ENCODE measurements at regions not wholly inside any gene's neighbourhood (a gene's known extent, or its start where the extent isn't known, plus 50 kb on each side); places are given as distances from the start of the nearest gene placed in this dataset.

- Histone ChIP-seq H4K8ac (replicated peaks; ENCODE audit: insufficient read length, low read depth, low read length) (no peak overlapping the region), H3K79me2 (ENCODE audit: insufficient read depth, low read length) (no peaks in the 10 kb centered on the region), H3T11ph (ENCODE audit: low read length) (no peak overlapping the region), H3K79me1 (ENCODE audit: insufficient read depth, low read depth, low read length, poor library complexity, severe bottlenecking) (no peaks in the 10 kb centered on the region), H4K20me1 (ENCODE audit: control insufficient read depth, insufficient read depth, insufficient read length) (no peaks in the 10 kb centered on the region), H3K23ac (ENCODE audit: insufficient read length, low read depth, low read length) (no peak overlapping the region), H2BK15ac (ENCODE audit: low read depth, low read length) (no peak overlapping the region), H3K9me3 (ENCODE audit: control insufficient read depth, low read depth, low read length) (no peaks in the 10 kb centered on the region), H2BK12ac (ENCODE audit: insufficient read length, low read depth, low read length) (no peak overlapping the region), H3K23me2 (ENCODE audit: insufficient read length, low read depth, low read length, poor library complexity, severe bottlenecking) (no peaks in the 10 kb centered on the region), H4K5ac (ENCODE audit: insufficient read length, low read depth, low read length) (no peak overlapping the region), H2BK5ac (ENCODE audit: insufficient read length, low read length) (no peak overlapping the region), H3K18ac (ENCODE audit: insufficient read length, low read depth, low read length) (no peak overlapping the region), H3K9ac (ENCODE audit: extremely low read depth, insufficient read length, low read length) (no peak overlapping the region), H4K91ac (ENCODE audit: insufficient read length, low read depth, low read length) (no peak overlapping the region), H3K27ac (ENCODE audit: insufficient read length, low read depth, low read length) (no peak overlapping the region), H3K4ac (ENCODE audit: low read depth, low read length) (no peak overlapping the region), H3K4me1 (ENCODE audit: insufficient read depth, low read length) (no peaks in the 10 kb centered on the region), H3K27me3 (ENCODE audit: insufficient read depth, low read length) (no peaks in the 10 kb centered on the region), H2BK120ac (ENCODE audit: low read depth, low read length, poor library complexity, severe bottlenecking) (no peak overlapping the region), H3K4me2 (ENCODE audit: insufficient read depth, insufficient read length, low read length) (no peak overlapping the region), H2AFZ (ENCODE audit: low read length) (no peak overlapping the region), H2AK5ac (ENCODE audit: insufficient read length, low read length) (no peak overlapping the region), H3K56ac (ENCODE audit: insufficient read length, low read depth, low read length) (no peak overlapping the region), H2BK20ac (ENCODE audit: low read depth, low read length, poor library complexity, severe bottlenecking) (no peak overlapping the region), H3K14ac (ENCODE audit: insufficient read depth, low read length) (no peak overlapping the region)
- no peaks in the 10 kb centered on the region for H3K9me3 Mint-ChIP-seq
- H3K27me3 Mint-ChIP-seq (ENCODE audit: low read depth): peaks cover 13% of the 10 kb centered on the region
- no CpG with 5 or more reads among the region's 1 CpG for WGBS (ENCODE audit: extremely low coverage, insufficient read length, low lambda C conversion rate)
- H3K4me3 Mint-ChIP-seq: no peak overlapping the region
- no peak for DNase-seq
- H3K4me1 Mint-ChIP-seq: peaks cover 5 to 13% of the 10 kb centered on the region in 2 experiments
- no peaks in the 10 kb centered on the region for H3K36me3 Mint-ChIP-seq (ENCODE audit: insufficient read depth in 1 of 3, low read depth in 3 of 3)
- TF ChIP-seq, protein P1, sequence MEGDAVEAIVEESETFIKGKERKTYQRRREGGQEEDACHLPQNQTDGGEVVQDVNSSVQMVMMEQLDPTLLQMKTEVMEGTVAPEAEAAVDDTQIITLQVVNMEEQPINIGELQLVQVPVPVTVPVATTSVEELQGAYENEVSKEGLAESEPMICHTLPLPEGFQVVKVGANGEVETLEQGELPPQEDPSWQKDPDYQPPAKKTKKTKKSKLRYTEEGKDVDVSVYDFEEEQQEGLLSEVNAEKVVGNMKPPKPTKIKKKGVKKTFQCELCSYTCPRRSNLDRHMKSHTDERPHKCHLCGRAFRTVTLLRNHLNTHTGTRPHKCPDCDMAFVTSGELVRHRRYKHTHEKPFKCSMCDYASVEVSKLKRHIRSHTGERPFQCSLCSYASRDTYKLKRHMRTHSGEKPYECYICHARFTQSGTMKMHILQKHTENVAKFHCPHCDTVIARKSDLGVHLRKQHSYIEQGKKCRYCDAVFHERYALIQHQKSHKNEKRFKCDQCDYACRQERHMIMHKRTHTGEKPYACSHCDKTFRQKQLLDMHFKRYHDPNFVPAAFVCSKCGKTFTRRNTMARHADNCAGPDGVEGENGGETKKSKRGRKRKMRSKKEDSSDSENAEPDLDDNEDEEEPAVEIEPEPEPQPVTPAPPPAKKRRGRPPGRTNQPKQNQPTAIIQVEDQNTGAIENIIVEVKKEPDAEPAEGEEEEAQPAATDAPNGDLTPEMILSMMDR (conservative IDR thresholded peaks at IDR 0.05): no peak
- H3K27ac Mint-ChIP-seq: no peak overlapping the region
Measured at GRCh38 chr3:139132976-139133375, 88.3 kb upstream of the PRR23C start.
